Vagina (tissue), 2 donors: ENCODE measurements at regions not wholly inside any gene's neighbourhood (a gene's known extent, or its start where the extent isn't known, plus 50 kb on each side); places are given as distances from the start of the nearest gene placed in this dataset.
"Not testable (repeated sequence)": the region's sequence is repeated elsewhere in the genome, so short reads cannot be mapped to it uniquely, and the experiment has no call there.

Source experiments
- DNase-seq, 2 donors: peaks; one replicate each; pipeline ENCODE4 v3.0.0-alpha.2; 2017; ENCODE audit errors: extremely low spot score in 2 of 2
- H3K27ac ChIP-seq: fragments of 200-600 bp; sonication (generic); one replicate; pipeline ENCODE4 v1.5.1; 2019
- H3K27me3 ChIP-seq: fragments of 200-600 bp; sonication (generic); one replicate; pipeline ENCODE4 v1.5.1; 2019
- H3K36me3 ChIP-seq, 2 donors: fragments of 200-600 bp; sonication (generic); one replicate each; pipeline ENCODE4 v1.5.1; 2017 to 2019
- H3K4me1 ChIP-seq: fragments of 200-600 bp; sonication (generic); one replicate; pipeline ENCODE4 v1.5.1; 2019
- H3K4me3 ChIP-seq, 2 donors: fragments of 200-600 bp; sonication (generic); 1 replicate in 1 of 2; 2 replicates in 1 of 2; pipeline ENCODE4 v1.5.1; 2016 to 2019
- H3K9me3 ChIP-seq: fragments of 200-600 bp; sonication (generic); one replicate; pipeline ENCODE4 v1.5.1; 2019
- POLR2A ChIP-seq, 2 donors: fragments of 450-650 bp; IDR thresholded peaks; one replicate each; pipeline ENCODE4 v1.6.1; 2017; ENCODE audit warnings: antibody characterized with exemption in 2 of 2, mild to moderate bottlenecking in 2 of 2, moderate library complexity in 2 of 2
- POLR2AphosphoS5 ChIP-seq, 2 donors: sonication (generic); formaldehyde crosslinking; IDR thresholded peaks; one replicate each; pipeline ENCODE4 v1.9.0; 2017; ENCODE audit warnings: antibody characterized with exemption in 2 of 2, mild to moderate bottlenecking in 2 of 2, low read depth in 1 of 2; ENCODE audit not compliant: insufficient read depth in 1 of 2
- intact Hi-C: fragments of 100-400 bp; cut with DNase I; formaldehyde crosslinking; loops from one replicate; pipeline ENCODE4 v1.15.1; 2023
- TF ChIP-seq, protein P1 (sequence below), 3 experiments: fragments of 450-650 bp in 2 of 3; fragments of 200-600 bp in 1 of 3; sonication (generic) in 1 of 3; IDR thresholded peaks; one replicate each; pipeline ENCODE4 v1.5.1; 2017 to 2019; ENCODE audit warnings: antibody characterized with exemption in 3 of 3, mild to moderate bottlenecking in 2 of 3, moderate library complexity in 2 of 3

DNA sequence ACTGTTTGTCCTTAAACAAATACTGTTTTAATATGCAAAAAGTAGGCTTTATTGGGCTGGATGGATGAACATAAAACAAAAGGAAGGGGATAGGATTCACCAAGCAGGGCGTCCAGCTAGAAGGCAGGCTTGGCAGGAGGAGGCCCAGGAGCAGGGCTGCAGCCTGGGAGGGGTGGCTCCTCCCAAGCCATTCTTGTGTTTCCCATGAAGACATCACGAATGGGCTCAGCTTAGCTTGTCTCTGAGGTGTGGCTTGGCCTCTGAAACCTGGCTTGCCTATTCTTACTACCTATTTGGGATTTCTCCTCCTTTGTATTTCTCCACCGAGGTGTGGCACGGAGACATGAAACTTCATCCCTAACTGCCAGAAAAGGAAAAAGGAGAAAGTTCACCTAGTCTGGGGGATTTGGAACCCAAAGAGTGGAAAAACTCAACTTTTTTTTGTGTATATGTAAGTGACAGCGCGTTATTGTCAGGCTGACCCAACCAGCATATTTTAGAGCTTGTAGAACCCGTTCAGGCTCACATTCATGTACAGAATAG, 481.9 kb upstream of the SPRED2 start:
- no peak for DNase-seq
- Histone ChIP-seq H3K27me3 (no peaks in the 10 kb centered on the region), H3K27ac (no peak overlapping the region), H3K4me3 (no peak overlapping the region), H3K36me3 (no peaks in the 10 kb centered on the region), H3K9me3 (no peaks in the 10 kb centered on the region), H3K4me1 (peaks cover 12% of the 10 kb centered on the region)
- intact Hi-C loops: no loop called here
- TF ChIP-seq, protein P1, sequence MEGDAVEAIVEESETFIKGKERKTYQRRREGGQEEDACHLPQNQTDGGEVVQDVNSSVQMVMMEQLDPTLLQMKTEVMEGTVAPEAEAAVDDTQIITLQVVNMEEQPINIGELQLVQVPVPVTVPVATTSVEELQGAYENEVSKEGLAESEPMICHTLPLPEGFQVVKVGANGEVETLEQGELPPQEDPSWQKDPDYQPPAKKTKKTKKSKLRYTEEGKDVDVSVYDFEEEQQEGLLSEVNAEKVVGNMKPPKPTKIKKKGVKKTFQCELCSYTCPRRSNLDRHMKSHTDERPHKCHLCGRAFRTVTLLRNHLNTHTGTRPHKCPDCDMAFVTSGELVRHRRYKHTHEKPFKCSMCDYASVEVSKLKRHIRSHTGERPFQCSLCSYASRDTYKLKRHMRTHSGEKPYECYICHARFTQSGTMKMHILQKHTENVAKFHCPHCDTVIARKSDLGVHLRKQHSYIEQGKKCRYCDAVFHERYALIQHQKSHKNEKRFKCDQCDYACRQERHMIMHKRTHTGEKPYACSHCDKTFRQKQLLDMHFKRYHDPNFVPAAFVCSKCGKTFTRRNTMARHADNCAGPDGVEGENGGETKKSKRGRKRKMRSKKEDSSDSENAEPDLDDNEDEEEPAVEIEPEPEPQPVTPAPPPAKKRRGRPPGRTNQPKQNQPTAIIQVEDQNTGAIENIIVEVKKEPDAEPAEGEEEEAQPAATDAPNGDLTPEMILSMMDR (IDR thresholded peaks at IDR 0.05): no peak
- TF ChIP-seq POLR2AphosphoS5 (IDR thresholded peaks at IDR 0.05; ENCODE audit: insufficient read depth in 1 of 2, low read depth in 1 of 2) (no peak), POLR2A (IDR thresholded peaks at IDR 0.05) (no peak)

GRCh38 chr2:65913813-65914212, 481.4 kb upstream of the SPRED2 start:
- H3K4me3 ChIP-seq: no peak overlapping the region
- peaks cover 7% of the 10 kb centered on the region for H3K4me1 ChIP-seq
- H3K36me3 ChIP-seq: no peaks in the 10 kb centered on the region
- intact Hi-C loops: no loop called here
- no peak for DNase-seq
- TF ChIP-seq, protein P1 (IDR thresholded peaks at IDR 0.05): no peak
- TF ChIP-seq POLR2AphosphoS5 (IDR thresholded peaks at IDR 0.05; ENCODE audit: insufficient read depth in 1 of 2, low read depth in 1 of 2) (no peak), POLR2A (IDR thresholded peaks at IDR 0.05) (no peak)
- no peaks in the 10 kb centered on the region for H3K9me3 ChIP-seq
- H3K27me3 ChIP-seq: no peaks in the 10 kb centered on the region
- H3K27ac ChIP-seq: no peak overlapping the region

DNA sequence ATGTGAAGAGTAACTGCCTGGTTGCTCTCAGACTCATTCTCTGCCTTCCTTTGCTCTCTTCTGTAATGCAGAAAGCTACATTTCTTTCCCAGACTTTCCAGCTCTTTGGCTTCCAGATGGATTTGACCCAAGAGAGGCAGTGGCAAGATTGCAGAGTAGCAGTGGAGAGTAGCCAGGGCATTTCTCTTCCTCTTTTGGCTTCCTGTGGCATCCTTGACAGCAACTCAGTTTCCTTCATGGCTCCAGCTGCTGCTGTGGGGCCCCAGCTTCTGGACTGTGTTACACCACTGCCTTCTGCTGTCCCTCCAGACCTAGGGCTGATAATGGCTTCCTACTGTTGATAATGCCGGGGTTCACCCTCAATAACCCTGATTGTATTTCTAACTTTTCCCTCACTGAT, 469.4 kb upstream of the SPRED2 start:
- intact Hi-C loops: no loop called here
- H3K4me1 ChIP-seq: no peaks in the 10 kb centered on the region
- H3K9me3 ChIP-seq: no peaks in the 10 kb centered on the region
- no peak overlapping the region for H3K27ac ChIP-seq
- H3K36me3 ChIP-seq: no peaks in the 10 kb centered on the region
- no peak overlapping the region for H3K4me3 ChIP-seq
- DNase-seq: no peak
- H3K27me3 ChIP-seq: no peaks in the 10 kb centered on the region
- no peak for TF ChIP-seq POLR2A (IDR thresholded peaks at IDR 0.05)
- TF ChIP-seq POLR2AphosphoS5 (IDR thresholded peaks at IDR 0.05; ENCODE audit: insufficient read depth in 1 of 2, low read depth in 1 of 2): no peak
- TF ChIP-seq, protein P1 (IDR thresholded peaks at IDR 0.05): no peak

DNA sequence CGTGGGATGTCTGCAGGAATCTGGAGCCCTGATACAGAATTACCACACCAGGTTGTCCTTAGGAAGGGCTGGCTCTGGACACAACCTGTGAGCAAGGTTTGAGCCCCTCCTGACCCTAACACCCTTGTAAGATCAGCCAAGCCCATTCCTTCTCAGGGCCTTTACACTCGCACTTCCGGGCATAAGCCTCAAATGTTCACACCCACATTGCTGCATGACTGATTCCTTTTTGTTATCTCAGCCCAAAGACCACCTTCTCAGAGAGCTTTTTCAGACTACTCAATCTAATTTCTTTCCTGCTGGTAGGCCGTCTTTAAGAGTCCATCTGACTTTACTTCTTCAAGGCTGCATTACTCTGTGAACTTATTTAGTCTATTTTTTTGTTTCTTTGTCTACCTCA, 464.0 kb upstream of the SPRED2 start:
- Histone ChIP-seq H3K4me1 (no peaks in the 10 kb centered on the region), H3K4me3 (no peak overlapping the region), H3K27ac (no peak overlapping the region), H3K27me3 (no peaks in the 10 kb centered on the region), H3K36me3 (no peaks in the 10 kb centered on the region), H3K9me3 (no peaks in the 10 kb centered on the region)
- intact Hi-C loops: no loop called here
- TF ChIP-seq, protein P1 (IDR thresholded peaks at IDR 0.05): no peak
- TF ChIP-seq POLR2AphosphoS5 (IDR thresholded peaks at IDR 0.05; ENCODE audit: insufficient read depth in 1 of 2, low read depth in 1 of 2): no peak
- no peak for TF ChIP-seq POLR2A (IDR thresholded peaks at IDR 0.05)
- no peak for DNase-seq

DNA sequence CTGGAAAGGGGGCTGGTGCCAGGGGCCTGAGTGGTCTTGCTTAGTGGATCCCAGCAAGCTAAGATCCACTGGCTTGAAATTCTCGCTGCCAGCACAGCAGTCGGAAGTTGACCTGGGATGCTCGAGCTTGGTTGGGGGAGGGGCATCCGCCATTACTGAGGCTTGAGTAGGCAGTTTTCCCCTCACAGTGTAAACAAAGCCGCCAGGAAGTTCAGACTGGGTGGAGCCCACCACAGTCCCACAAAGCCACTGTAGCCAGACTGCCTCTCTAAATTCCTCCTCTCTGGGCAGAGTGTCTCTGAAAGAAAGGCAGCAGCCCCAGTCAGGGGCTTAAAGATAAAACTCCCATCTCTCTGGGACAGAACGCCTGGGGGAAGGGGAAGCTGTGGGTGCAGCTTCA, 457.7 kb upstream of the SPRED2 start:
- H3K27ac ChIP-seq, H3K36me3 ChIP-seq, H3K4me1 ChIP-seq, H3K27me3 ChIP-seq, H3K4me3 ChIP-seq, DNase-seq, intact Hi-C loops, H3K9me3 ChIP-seq: not testable (repeated sequence)
